DND-41 (cell line): ENCODE measurements at regions not wholly inside any gene's neighbourhood (a gene's known extent, or its start where the extent isn't known, plus 50 kb on each side); places are given as distances from the start of the nearest gene placed in this dataset.
A peak's percentile ranks its signal among the peaks of the same experiment; 100 is the strongest.

Experiments
- ATAC-seq: fragments of 200-7000 bp; cut with Tn5 transposase; 3 replicates; pipeline ENCODE4 v1.9.1; 2021; ENCODE audit warnings: low read depth; ENCODE audit not compliant: insufficient read depth
- DNase-seq: peaks from one replicate; pipeline ENCODE4 v3.0.0-alpha.2; 2020
- H2AFZ ChIP-seq: 2 replicates; pipeline ENCODE4 v1.6.0; 2012; ENCODE audit warnings: low read depth, low read length
- H3K27ac ChIP-seq: 2 replicates; pipeline ENCODE4 v1.5.1; 2012; ENCODE audit warnings: low read length, inconsistent platforms
- H3K27me3 ChIP-seq: fragments of 200-600 bp; sonication (generic); 2 replicates; pipeline ENCODE4 v1.6.0; 2012; ENCODE audit warnings: low read length, mild to moderate bottlenecking, inconsistent platforms; ENCODE audit not compliant: insufficient read depth, poor library complexity
- H3K36me3 ChIP-seq: 2 replicates; pipeline ENCODE4 v1.5.1; 2012; ENCODE audit warnings: low read length, inconsistent platforms; ENCODE audit not compliant: insufficient read depth
- H3K4me1 ChIP-seq: 2 replicates; pipeline ENCODE4 v1.5.1; 2012; ENCODE audit warnings: mild to moderate bottlenecking, low read length; ENCODE audit not compliant: insufficient read depth
- H3K4me2 ChIP-seq: 2 replicates; pipeline ENCODE4 v1.6.0; 2012; ENCODE audit warnings: mild to moderate bottlenecking, moderate library complexity, low read length, inconsistent platforms; ENCODE audit not compliant: insufficient read depth
- H3K4me3 ChIP-seq, 2 experiments: fragments of 200-600 bp in 1 of 2; shearing (Covaris generic) in 1 of 2; 2 replicates each; pipeline ENCODE4 v1.5.1; 2012 to 2016; ENCODE audit warnings: inconsistent platforms in 2 of 2, low read length in 2 of 2, mild to moderate bottlenecking in 2 of 2, low read depth in 1 of 2, moderate library complexity in 1 of 2
- H3K79me2 ChIP-seq: 2 replicates; pipeline ENCODE4 v1.6.0; 2012; ENCODE audit warnings: low read length, inconsistent platforms; ENCODE audit not compliant: insufficient read depth
- H3K9ac ChIP-seq: 2 replicates; pipeline ENCODE4 v1.6.0; 2012; ENCODE audit warnings: low read depth, mild to moderate bottlenecking, inconsistent platforms, low read length, moderate library complexity
- H3K9me3 ChIP-seq: 2 replicates; pipeline ENCODE4 v1.5.1; 2012; ENCODE audit warnings: low read length, moderate library complexity, mild to moderate bottlenecking, inconsistent platforms; ENCODE audit not compliant: insufficient read depth, severe bottlenecking
- H4K20me1 ChIP-seq: 2 replicates; pipeline ENCODE4 v1.6.0; 2012; ENCODE audit warnings: low read length; ENCODE audit not compliant: insufficient read depth
- CTCF ChIP-seq: IDR thresholded peaks from 2 replicates; pipeline ENCODE4 v1.5.1; 2012; ENCODE audit warnings: borderline replicate concordance, low read length, moderate library complexity, mild to moderate bottlenecking; ENCODE audit not compliant: poor library complexity, severe bottlenecking; ENCODE audit errors: extremely low read depth
- EZH2 ChIP-seq: IDR thresholded peaks from 3 replicates; pipeline ENCODE4 v1.6.1; 2012; ENCODE audit warnings: borderline replicate concordance, low read depth, mild to moderate bottlenecking, moderate library complexity, low read length, inconsistent platforms; ENCODE audit not compliant: severe bottlenecking

GRCh38 chr1:213666922-213667321, 320.9 kb upstream of the PROX1 start:
- Histone ChIP-seq H3K4me1 (peaks cover 17% of the 10 kb centered on the region), H3K4me2 (no peak overlapping the region), H3K79me2 (no peaks in the 10 kb centered on the region), H3K27me3 (no peaks in the 10 kb centered on the region), H2AFZ (no peak overlapping the region), H3K4me3 (no peak overlapping the region), H3K27ac (no peak overlapping the region), H3K36me3 (no peaks in the 10 kb centered on the region), H3K9ac (no peak overlapping the region), H3K9me3 (no peaks in the 10 kb centered on the region), H4K20me1 (no peaks in the 10 kb centered on the region)
- ATAC-seq (no peak), DNase-seq (no peak)
- TF ChIP-seq CTCF = no peak
- no peak for TF ChIP-seq EZH2

- Histone ChIP-seq H3K9ac (no peak overlapping the region), H3K79me2 (no peaks in the 10 kb centered on the region), H3K4me1 (peaks cover 17% of the 10 kb centered on the region), H3K27ac (no peak overlapping the region), H3K4me2 (no peak overlapping the region), H2AFZ (no peak overlapping the region), H4K20me1 (no peaks in the 10 kb centered on the region), H3K9me3 (no peaks in the 10 kb centered on the region), H3K27me3 (no peaks in the 10 kb centered on the region), H3K4me3 (no peak overlapping the region), H3K36me3 (no peaks in the 10 kb centered on the region)
- ATAC-seq = no peak
- no peak for DNase-seq
- no peak for TF ChIP-seq CTCF
- TF ChIP-seq EZH2 = no peak
These were observed 318.3 kb upstream of the PROX1 start for GRCh38 chr1:213669512-213669911.

DNA sequence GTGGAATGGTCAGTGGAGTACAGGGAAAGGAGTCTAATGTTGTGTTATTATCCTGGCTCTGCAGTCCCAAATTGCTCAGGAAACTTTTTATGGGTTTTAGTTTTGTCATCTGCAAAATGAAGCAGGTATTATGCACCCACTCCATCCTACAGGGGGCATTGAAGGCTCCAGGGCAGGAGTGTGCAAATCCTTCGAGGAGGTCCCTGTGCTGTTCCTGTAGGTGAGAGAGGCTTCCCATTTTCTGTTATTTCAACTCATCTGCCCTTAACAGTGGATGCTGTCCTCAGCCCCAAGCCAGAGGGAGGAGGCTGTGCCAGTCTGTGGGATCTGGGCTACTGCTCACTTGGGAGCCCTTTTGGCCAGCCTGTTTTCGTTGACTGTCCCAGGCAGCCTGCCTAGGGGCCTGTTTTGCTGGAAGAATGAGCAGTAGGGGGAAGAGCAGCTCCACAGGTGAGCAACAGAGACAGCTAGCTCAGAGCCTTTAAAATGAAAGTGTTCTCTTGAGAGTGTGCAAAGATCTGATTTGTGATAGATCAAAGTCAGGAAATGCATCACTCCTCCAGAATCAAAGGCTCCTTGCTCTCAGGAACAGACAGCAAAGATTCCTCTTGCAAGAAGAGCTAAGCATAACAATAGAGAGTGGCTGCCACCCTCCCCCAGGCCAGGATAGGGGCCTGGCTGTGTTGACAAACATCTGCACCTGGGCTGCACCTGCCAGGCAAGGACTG, 317.6 kb upstream of the PROX1 start:
- Histone ChIP-seq H2AFZ (no peak overlapping the region), H3K4me1 (peaks cover 17% of the 10 kb centered on the region), H3K9ac (no peak overlapping the region), H3K36me3 (no peaks in the 10 kb centered on the region), H3K9me3 (no peaks in the 10 kb centered on the region), H3K4me3 (no peak overlapping the region), H3K4me2 (no peak overlapping the region), H4K20me1 (no peaks in the 10 kb centered on the region), H3K27me3 (no peaks in the 10 kb centered on the region), H3K79me2 (no peaks in the 10 kb centered on the region), H3K27ac (no peak overlapping the region)
- TF ChIP-seq CTCF = peak; percentile 60
- no peak for TF ChIP-seq EZH2
- peak; percentile 92 for ATAC-seq
- DNase-seq = peak; percentile 57

DNA sequence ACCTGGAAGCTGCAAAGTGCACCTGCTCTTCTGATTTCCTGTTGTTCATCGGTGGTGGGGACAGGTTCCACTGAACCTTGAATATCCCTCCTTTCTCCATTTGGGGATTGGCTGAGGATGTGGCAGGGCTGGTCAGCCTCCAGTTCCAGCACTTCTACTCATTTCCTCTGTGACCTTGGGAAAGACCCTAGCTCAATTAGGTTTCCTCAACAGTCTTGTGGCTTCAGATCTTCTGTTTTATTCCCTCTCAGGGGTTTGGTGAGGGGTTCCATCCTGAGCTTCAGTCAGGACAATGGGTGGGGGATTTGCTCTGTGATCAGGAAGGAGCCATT, 317.1 kb upstream of the PROX1 start:
- DNase-seq (no peak), ATAC-seq (no peak)
- Histone ChIP-seq H3K9ac (no peak overlapping the region), H3K4me2 (no peak overlapping the region), H4K20me1 (no peaks in the 10 kb centered on the region), H3K27ac (no peak overlapping the region), H3K4me1 (peaks cover 17% of the 10 kb centered on the region), H3K36me3 (no peaks in the 10 kb centered on the region), H3K4me3 (no peak overlapping the region), H3K79me2 (no peaks in the 10 kb centered on the region), H2AFZ (no peak overlapping the region), H3K27me3 (no peaks in the 10 kb centered on the region), H3K9me3 (no peaks in the 10 kb centered on the region)
- TF ChIP-seq CTCF (no peak), EZH2 (no peak)
